ENCODE measurements at regions not wholly inside any gene's neighbourhood (a gene's known extent, or its start where the extent isn't known, plus 50 kb on each side); places are given as distances from the start of the nearest gene placed in this dataset.
"Not testable (repeated sequence)": the region's sequence is repeated elsewhere in the genome, so short reads cannot be mapped to it uniquely, and the experiment has no call there.

DNA sequence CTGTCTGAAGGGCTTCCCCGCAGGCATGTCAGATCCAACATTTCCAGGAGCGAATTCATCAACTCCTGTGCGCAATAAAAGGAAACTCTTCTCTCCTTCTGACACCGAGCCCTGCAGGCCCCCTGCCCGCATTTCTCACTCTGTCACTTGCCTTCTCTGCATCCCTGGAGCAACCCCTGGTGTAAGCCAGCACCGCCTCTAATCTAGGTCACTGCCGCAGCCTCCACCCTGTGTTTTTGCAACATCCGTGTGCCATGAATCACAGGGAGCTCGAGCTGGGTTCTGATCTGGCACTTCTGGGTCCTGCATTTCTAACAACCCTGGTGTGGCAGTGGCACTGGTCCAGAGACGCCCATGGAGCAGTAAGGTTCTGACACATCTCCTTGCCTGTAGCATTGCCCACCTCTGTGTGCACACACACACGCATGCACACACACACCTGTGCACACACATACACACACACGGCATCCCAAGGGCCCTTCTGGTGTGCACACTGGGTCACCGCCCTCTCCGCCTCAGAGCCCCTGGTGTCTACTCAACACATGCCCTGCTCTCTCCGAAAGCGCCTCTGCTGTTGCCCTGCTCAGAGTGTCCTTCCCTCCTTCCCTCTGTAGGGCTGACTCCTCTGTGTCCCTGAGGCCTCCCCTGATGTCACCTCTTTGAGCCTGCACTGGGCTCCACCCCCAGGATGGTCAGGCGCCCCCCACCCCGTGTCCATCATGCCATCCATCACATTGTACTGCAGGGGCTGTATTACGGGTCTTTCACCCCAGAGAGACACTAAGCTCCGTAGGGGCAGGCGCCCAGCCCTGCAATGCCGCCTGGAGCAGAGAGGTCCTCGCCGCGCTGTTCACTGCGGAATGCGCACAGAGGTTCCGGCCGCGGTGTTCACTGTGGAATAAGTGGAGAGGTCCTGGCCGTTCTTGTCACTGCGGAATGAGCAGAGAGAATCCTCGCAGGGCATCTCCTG is 111.4 kb upstream of the SFSWAP start:
- no peak for DNase-seq (ENCODE audit: low read depth in 2 of 2)

DNA sequence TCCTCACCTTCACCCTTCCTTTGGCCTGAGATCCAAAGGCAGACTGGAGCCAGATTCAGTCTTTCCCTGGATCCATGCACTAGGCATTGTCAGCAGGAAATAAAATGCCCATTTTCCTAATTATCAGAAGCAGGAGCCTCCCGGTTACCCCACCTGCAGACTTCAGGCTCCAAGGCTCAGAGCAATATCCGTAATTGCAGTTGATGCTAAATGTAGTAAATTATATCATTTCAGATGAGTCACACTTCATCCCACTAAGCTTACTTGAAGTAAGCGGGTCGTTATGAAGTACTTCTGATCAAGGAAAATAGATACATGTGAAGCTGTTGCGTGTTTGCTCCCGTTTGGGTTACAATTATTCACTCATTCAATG is 110.7 kb upstream of the SFSWAP start:
- DNase-seq (ENCODE audit: low read depth in 2 of 2): no peak

DNA sequence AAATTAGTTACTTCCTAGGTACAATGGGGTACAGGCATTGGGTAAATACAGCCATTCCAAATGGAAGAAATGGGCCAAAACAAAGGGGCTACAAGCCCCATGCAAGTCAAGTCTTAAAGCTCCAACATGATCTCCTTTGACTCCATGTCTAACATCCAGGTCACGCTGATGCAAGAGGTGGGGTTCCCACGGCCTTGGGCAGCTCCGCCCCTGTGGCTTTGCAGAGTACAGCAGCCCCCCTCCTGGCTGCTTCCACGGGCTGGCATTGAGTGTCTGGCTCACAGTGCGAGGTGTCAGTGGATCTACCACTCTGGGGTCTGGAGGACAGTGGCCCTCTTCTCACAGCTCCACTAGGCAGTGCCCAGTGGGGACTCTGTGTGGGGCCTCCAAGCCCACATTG is 109.4 kb upstream of the SFSWAP start:
- DNase-seq (ENCODE audit: low read depth in 2 of 2): not testable (repeated sequence)

DNA sequence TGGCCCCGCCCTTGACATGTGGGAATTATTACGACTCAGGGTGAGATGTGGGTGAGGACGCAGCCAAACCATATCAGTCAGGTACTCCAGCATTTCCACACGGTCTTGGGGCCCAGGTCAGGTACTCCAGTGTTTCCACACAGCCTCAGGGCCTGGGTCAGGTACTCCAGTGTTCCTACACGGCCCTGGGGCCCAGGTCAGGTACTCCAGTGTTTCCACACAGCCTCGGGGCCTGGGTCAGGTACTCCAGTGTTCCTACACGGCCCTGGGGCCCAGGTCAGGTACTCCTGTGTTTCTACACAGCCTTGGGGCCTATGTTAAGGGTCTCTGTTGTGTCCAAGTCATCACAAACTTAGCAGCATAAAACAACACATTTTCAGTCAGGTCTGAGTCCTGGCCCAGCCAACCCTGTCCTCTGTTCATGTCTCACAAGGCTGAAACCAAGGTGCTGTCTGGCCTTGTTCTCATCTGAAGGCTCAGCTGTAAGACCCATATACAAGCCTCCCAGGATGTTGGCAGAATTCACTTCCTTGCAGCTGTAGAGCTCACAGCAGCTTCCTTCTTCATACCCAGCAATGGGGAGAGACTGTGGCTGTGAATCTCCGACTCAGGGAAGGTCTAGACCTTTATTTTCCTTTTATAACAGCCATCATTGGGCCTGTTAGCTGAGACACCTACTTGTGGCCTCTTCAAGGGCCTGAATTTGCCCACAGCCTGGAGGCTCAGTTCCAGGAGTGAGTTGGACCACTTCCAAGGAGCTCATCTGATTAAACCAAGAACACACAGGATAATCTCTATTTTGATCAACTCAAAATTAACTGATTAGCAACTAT is 107.6 kb upstream of the SFSWAP start:
- DNase-seq (ENCODE audit: low read depth in 2 of 2): no peak

DNA sequence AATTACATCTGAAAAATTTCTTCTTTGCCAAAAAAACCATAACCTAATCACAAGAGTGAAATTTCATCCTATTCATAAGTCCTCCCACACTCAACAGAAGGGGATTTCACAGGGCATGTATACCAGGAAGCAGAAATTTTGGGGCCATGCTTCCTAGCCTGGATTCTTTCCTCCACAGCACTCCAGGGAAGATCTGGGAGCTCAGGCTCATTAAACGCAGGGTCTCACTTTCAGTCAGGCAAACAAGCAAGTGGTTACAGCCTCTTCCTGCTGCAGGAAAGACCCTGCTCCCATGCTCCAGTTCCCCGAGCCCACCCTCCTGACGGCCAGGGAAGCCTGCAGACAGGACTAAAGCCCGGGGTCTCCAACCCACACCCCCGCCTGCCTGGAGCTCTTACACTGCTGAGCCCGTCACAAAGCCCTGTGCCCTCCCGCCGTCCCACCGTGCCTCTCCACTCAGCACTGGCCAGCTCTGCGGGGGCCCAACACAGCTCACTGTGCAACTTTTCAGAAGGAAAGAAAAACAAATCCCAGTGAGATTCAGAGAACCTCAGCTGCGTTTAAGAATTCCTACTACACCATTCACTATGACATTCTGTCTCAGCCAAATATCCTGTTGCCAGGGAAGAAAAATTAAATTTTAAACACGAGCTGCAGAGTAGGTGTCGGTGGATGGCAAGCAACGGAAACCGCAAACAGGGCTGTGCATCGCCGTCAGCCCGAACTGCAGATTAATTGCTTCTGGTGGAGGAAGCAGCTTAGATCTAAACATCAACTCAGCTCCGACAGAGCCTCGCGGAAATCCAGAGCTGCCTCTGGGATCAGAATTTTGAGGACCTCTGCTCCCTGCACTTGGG is 106.7 kb upstream of the SFSWAP start:
- peak in 1 of 2 donors; percentile 27 for DNase-seq (ENCODE audit: low read depth in 2 of 2)

DNA sequence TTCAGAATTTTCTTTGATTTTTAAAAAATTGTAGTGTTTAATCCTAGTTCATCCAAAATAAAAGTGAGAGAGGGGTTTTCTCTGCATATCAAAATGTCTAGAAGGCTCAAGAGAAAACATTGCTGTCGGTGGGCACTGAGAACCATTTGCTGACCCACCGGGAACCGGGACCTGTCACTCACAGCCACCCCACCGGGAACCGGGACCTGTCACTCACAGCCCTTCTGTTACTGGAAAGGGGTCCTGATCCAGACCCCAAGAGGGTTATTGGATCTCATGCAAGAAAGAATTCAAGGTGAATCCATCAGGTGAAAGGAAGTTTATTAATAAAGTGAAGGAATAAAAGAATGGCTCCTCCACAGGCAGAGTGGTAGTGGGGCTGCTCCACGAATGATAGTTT is 106.0 kb upstream of the SFSWAP start:
- no peak for DNase-seq (ENCODE audit: low read depth in 2 of 2)

DNA sequence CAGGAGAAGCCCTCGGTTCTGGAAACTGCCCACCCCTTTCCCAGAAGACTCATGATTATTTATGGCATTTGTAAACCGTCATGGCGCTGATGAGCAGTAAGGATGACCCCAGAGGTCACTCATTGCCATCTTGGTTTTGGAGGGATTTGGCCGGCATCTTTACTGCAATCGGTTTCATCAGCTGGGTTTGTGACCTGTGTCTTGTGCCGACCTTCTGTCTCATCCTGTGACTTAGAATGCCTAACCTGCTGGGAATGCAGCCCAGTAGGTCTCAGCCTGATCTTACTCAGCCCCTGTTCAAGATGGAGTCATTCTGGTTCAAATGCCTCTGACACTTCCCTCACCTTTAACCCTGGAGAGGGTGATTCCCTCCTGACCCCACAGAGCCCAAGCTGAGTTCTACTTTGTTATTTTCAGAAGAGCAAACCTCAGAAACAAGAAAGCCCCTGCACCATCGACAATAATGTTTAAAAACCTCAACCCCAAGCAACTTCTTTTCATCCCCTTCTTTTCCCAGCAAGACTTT is 105.5 kb upstream of the SFSWAP start:
- DNase-seq (ENCODE audit: low read depth in 2 of 2): no peak

DNA sequence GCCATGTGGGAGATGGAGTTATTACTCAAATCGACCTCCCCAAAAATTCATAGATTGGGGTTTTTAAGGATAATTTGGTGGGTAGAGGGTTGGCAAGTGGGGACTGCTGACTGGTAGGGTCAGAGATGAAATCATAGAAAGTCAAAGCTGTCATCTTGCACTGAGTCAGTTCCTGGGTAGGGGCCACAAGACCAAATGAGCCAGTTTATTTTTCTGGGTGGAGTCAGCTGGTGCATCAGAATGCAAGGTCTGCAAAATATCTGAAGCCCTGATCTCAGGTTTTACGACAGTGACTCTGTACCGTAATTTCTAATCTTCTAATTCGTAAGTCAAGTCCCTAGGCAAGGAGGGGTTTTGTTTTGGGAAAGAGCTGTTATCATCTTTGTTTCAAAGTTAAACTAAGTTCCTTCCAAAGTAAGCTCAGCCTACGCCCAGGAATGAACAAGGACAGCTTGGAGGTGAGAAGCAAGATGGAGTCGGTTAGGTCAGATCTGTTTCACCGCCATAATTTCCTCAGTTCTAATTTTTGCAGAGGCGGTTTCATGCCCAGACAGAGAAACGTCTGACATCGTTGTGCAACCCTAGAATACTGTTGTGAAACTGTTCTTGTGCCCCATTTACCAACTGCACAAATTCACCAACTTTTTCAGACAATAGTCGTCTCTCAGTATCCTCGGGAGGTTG is 104.5 kb upstream of the SFSWAP start:
- DNase-seq (ENCODE audit: low read depth in 2 of 2): no peak

DNA sequence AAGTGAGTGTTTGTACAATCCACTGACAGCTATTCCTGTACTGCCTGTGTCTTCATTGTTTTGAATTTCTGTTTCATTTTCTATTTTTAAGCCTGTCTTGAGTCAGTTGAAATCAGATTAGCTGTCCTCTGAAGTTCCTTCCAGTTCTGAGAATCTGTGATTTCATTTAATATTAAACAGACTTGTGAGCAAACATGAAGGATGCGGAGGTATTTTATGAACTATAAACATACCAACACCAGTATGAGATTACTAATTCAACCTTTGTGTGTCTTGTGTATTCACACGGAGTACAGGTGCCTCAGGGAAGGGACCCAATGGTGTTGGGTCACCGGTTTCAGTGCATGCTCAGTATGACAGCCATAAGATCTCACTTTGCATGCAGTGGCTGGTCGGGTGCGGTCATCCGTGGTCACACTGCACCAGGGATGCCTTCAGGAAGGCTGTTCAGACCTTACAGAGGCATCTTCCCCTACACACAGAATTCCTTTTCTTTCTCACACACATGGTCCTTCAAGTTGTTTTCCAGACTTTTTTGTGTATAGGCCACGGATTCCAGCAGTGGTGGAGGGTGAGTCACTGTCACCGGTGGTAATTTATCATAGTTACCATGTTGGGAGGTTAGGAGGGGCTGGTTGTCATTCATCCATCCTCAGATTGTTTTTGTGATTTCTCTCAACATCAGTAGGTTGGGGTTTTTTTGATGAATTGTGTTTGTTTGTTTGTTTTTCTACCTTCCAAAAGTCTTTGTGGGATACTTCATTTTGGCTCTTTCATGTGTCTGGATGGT is 103.0 kb upstream of the SFSWAP start:
- no peak for DNase-seq (ENCODE audit: low read depth in 2 of 2)

DNA sequence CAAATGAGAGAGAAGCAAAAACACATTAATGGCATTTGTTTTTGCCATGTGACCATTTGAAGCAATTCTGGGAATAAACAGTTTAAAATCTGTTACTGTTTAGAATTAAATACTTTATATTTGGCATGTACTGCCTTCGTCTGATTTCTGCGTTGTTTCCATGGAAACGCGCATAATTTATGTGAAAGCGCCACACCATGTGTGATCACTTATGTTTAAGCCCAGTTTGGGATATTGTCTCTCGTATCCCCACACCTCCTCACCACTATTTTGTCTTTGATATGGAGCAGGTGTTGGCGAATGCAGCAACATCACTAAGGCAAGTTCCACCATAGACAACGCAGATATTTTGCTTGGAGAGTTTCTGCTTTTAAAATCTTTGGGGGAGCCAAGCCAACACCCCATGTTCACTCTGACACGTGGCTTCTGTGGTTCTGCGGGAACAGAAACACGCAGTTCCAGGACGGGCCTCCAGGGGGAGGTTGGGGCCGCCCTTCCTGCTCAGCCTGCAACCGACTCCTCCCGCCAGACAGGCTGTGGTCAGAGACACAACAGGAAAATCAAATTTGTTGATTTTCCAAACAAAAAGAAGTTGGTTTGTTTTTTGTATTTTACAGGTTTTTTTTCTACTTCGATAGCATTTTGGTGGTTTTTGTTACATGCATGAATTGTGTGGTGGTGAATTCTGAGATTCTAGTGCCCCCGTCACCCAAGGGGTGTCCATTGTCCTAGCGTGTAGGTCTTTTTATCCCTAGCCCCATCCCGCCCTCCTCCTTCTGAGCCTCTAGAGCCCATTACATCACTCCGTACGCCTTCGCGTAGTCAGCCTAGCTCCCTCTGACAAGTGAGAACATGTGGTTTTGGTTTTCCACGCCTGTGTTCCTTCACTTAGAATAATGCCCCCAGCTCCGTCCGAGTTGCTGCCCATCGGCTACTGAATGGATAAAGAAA is 101.9 kb upstream of the SFSWAP start:
- peak; percentile 22 to 42 for DNase-seq (ENCODE audit: low read depth in 2 of 2)

DNA sequence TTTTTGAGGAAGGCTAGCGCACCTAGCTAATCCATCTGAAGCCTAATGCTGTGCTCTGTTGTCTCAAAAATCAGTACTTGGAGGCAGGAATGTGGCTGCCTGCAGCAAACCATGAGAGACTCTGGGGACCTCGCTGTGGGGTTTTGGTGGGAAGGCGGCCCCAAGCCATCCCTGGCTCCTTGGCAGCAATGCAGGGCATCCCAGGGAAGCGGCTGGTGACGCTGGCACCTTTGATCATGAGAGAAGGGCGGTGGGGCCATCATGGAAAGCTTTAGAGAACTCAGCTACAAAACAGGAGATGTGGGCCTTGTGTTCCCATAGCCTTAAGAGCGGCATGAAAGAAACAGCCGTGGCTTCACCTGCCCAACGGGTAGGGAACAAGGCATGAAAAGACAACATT is 101.1 kb upstream of the SFSWAP start:
- DNase-seq (ENCODE audit: low read depth in 2 of 2): no peak

DNA sequence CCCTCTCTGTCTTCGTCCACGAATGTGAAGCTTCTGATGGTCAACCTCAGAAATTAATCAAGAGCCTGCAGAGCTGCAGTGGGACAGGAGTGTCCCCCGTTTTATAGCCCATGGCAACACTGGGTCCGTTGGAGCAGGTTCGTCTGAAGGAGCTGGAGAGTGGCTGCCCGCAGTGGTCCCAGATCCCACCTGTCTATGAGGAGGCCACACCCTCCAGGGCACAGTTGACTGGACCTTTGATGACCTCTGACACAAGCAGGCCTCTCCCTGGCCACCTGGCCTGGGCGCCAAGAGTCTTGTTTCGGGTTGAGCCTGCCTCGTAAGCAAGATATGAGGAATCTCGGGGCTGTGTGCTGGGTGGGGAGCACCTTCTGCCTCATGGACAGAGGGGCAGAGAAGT is 100.7 kb upstream of the SFSWAP start:
- no peak for DNase-seq (ENCODE audit: low read depth in 2 of 2)

DNA sequence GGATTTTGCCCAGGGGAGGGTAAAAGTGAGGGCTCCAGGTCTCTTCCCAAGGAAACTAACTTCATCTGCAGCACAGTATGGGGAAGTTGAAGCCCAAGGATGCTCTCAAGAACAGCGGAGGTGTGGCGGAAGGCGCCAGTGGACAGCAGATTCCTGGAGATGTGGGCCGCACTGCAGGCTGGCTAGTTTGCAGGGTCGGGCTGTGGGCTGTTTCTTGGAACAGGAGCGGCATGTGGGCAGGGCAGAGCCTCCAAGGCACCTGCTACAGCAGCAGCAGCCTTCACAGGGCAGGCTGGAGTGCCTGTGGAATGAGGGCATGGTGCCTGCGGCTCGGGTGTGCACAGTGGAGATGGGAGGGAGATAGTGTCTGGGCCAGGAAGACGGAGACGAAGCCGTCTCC is 100.0 kb upstream of the SFSWAP start:
- no peak for DNase-seq (ENCODE audit: low read depth in 2 of 2)

DNA sequence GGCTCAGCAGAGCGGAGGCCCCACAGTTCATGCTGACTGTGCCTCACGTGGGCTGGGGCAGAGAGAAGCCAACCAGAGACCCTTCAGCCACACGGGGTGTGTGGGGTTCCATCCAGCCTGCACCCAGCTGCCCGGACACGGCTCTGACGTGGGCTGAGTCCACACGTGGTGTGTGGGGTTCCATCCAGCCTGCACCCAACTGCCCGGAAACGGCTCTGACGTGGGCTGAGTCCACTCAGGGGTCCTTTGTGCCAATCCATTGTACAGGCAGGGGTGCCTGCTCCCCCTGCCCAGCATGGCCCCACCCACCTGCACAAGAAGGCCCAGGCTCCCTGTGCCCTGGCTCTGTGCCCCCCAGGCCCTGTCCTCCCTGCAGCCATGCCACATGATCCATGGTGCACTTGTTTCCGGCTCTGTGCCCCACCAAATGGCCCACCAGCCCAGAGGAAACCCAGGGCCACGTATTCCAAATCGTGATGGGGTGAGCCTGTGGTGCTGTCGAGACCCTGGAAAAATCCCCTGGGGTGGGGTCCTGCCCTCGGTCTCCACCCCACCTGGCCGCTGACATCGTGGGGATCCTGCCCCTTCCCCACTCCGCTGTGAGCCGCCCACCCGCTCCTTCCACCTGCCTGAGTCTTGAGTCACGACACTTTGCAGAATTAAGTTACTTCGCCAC is 99.3 kb upstream of the SFSWAP start:
- no peak for DNase-seq (ENCODE audit: low read depth in 2 of 2)

DNA sequence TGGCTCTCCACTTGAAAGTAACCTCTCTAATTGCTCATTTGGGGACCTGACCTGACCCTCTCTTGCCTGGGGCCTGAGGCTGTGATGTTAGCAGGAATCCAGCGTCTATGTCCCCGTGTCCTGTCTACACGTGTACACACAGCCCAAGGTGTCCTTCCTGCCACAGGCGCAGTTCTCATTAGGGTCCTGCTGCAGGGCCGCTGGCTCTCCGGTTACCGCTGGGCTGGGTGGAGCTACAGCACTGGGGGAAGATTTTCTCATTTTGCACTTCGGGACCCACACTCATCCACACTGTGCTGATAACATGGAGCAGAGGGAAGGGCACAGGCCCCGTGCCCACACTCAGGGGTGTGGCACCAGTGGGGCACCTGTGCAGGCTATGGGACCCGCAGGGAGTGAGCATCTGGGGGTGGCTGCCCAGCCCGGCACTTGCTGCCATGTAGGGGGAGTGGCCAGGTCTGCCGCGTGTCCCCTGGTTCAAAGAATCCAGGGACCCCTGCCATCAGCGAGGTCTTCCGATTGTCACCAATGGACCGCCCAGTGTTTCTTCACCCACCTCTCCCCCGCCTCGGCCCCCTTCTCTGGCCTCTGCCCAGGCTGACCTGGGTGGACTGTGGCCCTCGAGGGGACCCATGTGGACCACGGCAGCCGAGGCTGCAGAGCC is 98.7 kb upstream of the SFSWAP start:
- DNase-seq (ENCODE audit: low read depth in 2 of 2): no peak

DNA sequence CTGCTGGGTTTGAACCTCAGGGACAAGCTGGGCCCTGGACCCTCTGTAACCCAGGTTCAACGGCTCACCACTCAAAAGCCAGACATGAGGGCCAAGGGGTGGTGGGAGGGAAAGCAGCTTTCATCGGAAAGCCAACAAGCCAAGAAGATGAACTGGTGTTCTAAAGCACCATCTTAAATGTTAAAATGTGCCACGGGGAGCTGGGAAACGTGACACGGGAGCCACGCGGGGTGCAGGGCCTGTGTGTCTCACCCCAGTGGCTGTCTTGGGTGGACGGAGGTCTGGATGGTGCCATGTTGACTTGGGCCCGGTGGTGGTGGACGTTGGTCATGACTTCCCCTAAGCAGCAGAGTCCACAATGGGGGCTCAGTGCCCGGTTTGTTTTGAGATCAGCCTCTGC is 97.7 kb upstream of the SFSWAP start:
- DNase-seq (ENCODE audit: low read depth in 2 of 2): no peak

DNA sequence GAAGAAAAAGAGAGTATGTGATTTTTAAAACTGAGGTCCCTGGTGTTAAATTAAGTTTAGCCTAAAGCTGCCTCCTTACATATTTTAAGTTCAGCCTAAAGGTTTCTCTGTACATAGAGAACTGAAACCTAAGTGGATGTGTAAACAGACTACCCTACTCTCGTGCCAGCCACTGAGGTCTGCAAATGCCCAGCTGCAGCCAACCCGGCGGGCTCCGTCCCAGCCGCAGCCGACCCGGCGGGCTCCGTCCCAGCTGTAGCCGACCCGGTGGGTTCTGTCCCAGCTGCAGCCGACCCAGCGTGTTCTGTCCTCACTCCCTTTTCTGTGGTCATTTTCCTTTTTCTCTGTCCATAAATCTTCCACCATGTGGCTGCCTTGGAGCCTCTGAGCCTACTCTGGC is 97.2 kb upstream of the SFSWAP start:
- DNase-seq (ENCODE audit: low read depth in 2 of 2): no peak
